Neural crest cell (in vitro differentiated cells): ENCODE measurements at regions not wholly inside any gene's neighbourhood (a gene's known extent, or its start where the extent isn't known, plus 50 kb on each side); places are given as distances from the start of the nearest gene placed in this dataset.
"Not testable (repeated sequence)": the region's sequence is repeated elsewhere in the genome, so short reads cannot be mapped to it uniquely, and the experiment has no call there.

Experiments
- DNase-seq: peaks from one replicate; pipeline ENCODE4 v3.0.0; 2021; ENCODE audit warnings: low read depth, mixed read lengths, low spot score
- H3K27ac Mint-ChIP-seq: one replicate; pipeline ENCODE4 v1.8.0; 2021; ENCODE audit warnings: mild to moderate bottlenecking, mixed read lengths; ENCODE audit not compliant: unreplicated experiment
- H3K27me3 Mint-ChIP-seq: 2 replicates; pipeline ENCODE4 v1.8.0; 2021; ENCODE audit warnings: low read depth, mild to moderate bottlenecking, mixed read lengths
- H3K36me3 Mint-ChIP-seq: 2 replicates; pipeline ENCODE4 v1.8.0; 2021; ENCODE audit warnings: low read depth, mild to moderate bottlenecking, mixed read lengths
- H3K4me1 Mint-ChIP-seq: 2 replicates; pipeline ENCODE4 v1.8.0; 2021; ENCODE audit warnings: mixed read lengths
- H3K4me3 Mint-ChIP-seq: one replicate; pipeline ENCODE4 v1.8.0; 2021; ENCODE audit warnings: mild to moderate bottlenecking, mixed read lengths
- H3K9me3 Mint-ChIP-seq: 2 replicates; pipeline ENCODE4 v1.8.0; 2021; ENCODE audit warnings: mixed read lengths
- TF ChIP-seq, protein P1 (sequence below): fragments of 200-600 bp; sonication (generic); conservative IDR thresholded peaks from 2 replicates; pipeline ENCODE4 v1.5.0; 2021; ENCODE audit warnings: antibody characterized with exemption, mild to moderate bottlenecking

DNA sequence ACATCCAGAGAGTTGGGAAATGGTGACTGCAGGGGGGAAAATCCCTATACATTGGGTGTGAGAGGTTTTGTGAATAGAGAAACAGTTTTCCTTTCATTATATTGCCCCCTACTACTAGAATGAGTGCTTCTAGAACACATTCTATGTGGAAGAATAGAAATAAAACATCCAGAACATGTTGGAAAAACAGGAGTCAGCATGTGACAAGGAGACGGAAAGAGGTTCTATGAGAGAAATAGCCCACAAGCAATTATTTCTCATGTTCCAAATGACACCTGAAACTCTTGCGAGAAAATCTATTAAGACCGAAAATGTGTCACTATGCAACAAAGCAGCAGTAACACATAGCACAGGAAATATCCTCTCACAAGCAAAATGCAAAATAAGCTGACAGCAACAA, 202.7 kb upstream of the SPOPL start:
- TF ChIP-seq, protein P1, sequence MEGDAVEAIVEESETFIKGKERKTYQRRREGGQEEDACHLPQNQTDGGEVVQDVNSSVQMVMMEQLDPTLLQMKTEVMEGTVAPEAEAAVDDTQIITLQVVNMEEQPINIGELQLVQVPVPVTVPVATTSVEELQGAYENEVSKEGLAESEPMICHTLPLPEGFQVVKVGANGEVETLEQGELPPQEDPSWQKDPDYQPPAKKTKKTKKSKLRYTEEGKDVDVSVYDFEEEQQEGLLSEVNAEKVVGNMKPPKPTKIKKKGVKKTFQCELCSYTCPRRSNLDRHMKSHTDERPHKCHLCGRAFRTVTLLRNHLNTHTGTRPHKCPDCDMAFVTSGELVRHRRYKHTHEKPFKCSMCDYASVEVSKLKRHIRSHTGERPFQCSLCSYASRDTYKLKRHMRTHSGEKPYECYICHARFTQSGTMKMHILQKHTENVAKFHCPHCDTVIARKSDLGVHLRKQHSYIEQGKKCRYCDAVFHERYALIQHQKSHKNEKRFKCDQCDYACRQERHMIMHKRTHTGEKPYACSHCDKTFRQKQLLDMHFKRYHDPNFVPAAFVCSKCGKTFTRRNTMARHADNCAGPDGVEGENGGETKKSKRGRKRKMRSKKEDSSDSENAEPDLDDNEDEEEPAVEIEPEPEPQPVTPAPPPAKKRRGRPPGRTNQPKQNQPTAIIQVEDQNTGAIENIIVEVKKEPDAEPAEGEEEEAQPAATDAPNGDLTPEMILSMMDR, result no peak
- no peak overlapping the region for H3K27ac Mint-ChIP-seq
- no peaks in the 10 kb centered on the region for H3K36me3 Mint-ChIP-seq
- no peaks in the 10 kb centered on the region for H3K4me1 Mint-ChIP-seq
- H3K4me3 Mint-ChIP-seq, result no peak overlapping the region
- DNase-seq, result no peak
- no peaks in the 10 kb centered on the region for H3K9me3 Mint-ChIP-seq
- no peaks in the 10 kb centered on the region for H3K27me3 Mint-ChIP-seq

DNA sequence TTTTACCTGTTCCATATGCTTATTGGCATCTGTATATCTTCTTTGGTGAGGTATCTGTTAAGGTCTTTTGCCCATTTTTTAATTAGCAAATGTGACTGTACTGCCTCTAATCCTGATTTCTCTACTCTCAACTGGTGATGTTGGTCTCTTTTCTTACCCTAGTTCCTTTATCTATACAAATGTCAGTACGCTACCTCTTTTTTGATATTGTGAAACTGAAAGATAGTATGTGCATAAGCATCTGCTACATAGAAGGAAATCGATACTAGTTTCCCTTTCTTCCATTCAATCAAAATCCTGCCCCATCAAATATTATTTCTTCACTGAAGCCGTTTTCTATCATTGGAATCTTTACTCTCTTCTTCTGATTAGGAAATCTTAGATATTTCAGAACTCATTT, 194.9 kb upstream of the SPOPL start:
- Mint-ChIP-seq H3K4me1 (no peaks in the 10 kb centered on the region), H3K9me3 (no peaks in the 10 kb centered on the region), H3K36me3 (no peaks in the 10 kb centered on the region), H3K27me3 (no peaks in the 10 kb centered on the region), H3K4me3 (no peak overlapping the region), H3K27ac (no peak overlapping the region)
- no peak for DNase-seq
- TF ChIP-seq, protein P1, result no peak

DNA sequence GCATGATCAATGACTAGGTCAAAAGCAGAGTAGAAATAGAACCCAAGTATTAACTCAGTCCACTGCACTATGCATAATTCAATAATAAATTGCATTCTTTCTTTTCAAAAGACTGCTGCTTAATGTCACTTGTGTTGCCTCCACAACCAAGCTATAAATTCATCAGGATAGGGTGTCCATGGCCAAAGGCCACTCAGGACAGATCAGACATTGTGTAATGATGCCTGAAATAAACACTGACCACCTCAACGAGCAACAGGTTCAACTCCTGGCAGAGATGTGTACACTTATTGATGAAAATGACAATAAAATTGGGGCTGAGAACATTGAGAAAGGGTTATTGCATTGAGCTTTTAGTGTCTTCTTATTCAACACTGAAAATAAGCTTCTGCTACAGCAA, 194.5 kb upstream of the SPOPL start:
- Mint-ChIP-seq H3K9me3 (no peaks in the 10 kb centered on the region), H3K4me1 (no peaks in the 10 kb centered on the region)

DNA sequence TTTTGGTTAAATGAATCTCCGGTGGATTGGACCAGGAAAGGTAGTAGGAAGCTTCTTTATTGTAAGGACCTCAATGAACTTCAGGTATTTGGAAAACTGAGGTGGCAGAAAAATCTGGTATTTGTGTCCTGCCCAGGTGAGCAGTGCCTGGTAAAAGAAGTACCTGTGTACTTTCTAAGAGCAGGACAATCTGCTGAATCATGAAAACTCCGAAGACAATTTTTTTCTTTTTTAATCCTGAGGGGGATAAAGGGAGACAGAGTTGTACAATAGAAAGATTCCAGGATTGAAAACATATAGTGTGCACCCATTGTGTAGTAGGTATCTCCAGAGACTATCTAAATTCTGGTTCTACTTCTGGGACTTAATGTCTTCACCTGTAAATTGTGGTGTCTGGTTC, 191.8 kb upstream of the SPOPL start:
- Mint-ChIP-seq H3K4me3 (no peak overlapping the region), H3K9me3 (peaks cover 4% of the 10 kb centered on the region), H3K4me1 (no peaks in the 10 kb centered on the region), H3K36me3 (peaks cover 4% of the 10 kb centered on the region), H3K27ac (no peak overlapping the region), H3K27me3 (no peaks in the 10 kb centered on the region)
- DNase-seq, result no peak
- TF ChIP-seq, protein P1, result no peak

More for the DNA sequence above, 194.5 kb upstream of the SPOPL start:
- TF ChIP-seq, protein P1, result no peak
- no peak overlapping the region for H3K27ac Mint-ChIP-seq
- no peak overlapping the region for H3K4me3 Mint-ChIP-seq
- no peak for DNase-seq
- H3K27me3 Mint-ChIP-seq, result no peaks in the 10 kb centered on the region
- H3K36me3 Mint-ChIP-seq, result no peaks in the 10 kb centered on the region

DNA sequence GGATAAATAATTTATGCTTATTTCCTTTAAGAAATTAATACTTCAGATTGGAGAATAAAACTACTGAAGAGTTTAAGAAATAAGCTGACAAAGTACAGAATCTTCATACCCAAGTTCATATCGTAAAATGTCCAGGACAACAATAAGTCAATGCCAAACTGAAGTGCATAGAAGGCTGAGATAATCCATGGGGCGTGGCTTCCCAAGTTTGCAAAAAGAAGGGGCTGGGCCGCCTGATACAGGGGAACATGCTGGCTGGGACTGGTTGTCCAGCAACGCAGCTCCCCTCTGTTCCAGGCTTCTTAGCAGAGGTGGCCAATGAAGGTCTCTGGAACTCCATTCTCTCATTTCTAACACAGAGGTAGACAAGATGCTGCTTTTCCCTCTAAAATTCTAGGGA, 189.5 kb upstream of the SPOPL start:
- Mint-ChIP-seq H3K36me3 (peaks cover 8% of the 10 kb centered on the region), H3K9me3 (peaks cover 4% of the 10 kb centered on the region), H3K27ac (no peak overlapping the region), H3K4me3 (no peak overlapping the region), H3K27me3 (no peaks in the 10 kb centered on the region), H3K4me1 (no peaks in the 10 kb centered on the region)
- no peak for DNase-seq
- TF ChIP-seq, protein P1, result no peak

DNA sequence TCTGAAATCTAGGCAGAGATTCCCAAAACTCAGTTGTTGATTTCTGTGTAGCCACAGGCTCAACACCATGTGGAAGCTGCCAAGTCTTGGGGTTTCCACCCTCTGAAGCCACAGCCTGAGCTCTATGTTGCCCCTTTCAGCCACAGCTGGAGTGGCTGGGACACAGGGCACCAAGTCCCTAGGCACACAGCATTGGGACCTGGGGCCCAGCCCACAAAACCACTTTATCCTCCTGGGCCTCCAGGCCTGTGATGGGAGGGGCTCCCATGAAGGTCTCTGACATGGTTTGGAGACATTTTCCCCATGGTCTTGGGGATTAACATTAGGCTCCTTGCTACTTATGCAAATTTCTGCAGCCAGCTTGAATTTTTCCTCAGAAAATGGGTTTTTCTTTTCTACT, 186.0 kb upstream of the SPOPL start:
- not testable (repeated sequence) for H3K9me3 Mint-ChIP-seq, DNase-seq, H3K4me3 Mint-ChIP-seq, H3K27ac Mint-ChIP-seq, H3K4me1 Mint-ChIP-seq, H3K36me3 Mint-ChIP-seq, H3K27me3 Mint-ChIP-seq
